SK-N-SH (cell line): ENCODE measurements at regions not wholly inside any gene's neighbourhood (a gene's known extent, or its start where the extent isn't known, plus 50 kb on each side); places are given as distances from the start of the nearest gene placed in this dataset.
"Not testable (repeated sequence)": the region's sequence is repeated elsewhere in the genome, so short reads cannot be mapped to it uniquely, and the experiment has no call there.

ENCODE experiments used
- CTCF ChIA-PET: fragments of 300-600, 350-600 bp; formaldehyde crosslinking; extraction: SDS; loops from one replicate; lab custom pipeline; 2021; lab: Yijun Ruan, JAX
- POLR2A ChIA-PET: fragments of 350-600 bp; sonication (Branson Sonifier 250); formaldehyde crosslinking; extraction: SDS; loops from one replicate; lab custom pipeline; 2020; ENCODE audit warnings: antibody characterized with exemption, inconsistent platforms; lab: Yijun Ruan, JAX
- DNase-seq: peaks from one replicate; pipeline ENCODE4 v3.0.0; 2012
- H2AFZ ChIP-seq: fragments of 200-600 bp; sonication (generic); 2 replicates; pipeline ENCODE4 v1.8.1; 2016; ENCODE audit warnings: antibody characterized with exemption, mild to moderate bottlenecking, low read depth
- H3F3A ChIP-seq: fragments of 200-600 bp; sonication (generic); replicated peaks from 2 replicates; pipeline ENCODE3; 2016; ENCODE audit warnings: antibody characterized with exemption, mild to moderate bottlenecking; ENCODE audit not compliant: insufficient read depth
- H3K27ac ChIP-seq, 2 experiments: fragments of 200-500 bp in 1 of 2; fragments of 200-600 bp in 1 of 2; sonication (Bioruptor generic) in 1 of 2; sonication (generic), shearing (Covaris generic) in 1 of 2; 2 replicates each; pipeline versions ENCODE4 v1.5.1 to v1.6.1; 2014 to 2016; ENCODE audit warnings: low read depth in 2 of 2, inconsistent platforms in 1 of 2, low read length in 1 of 2, mild to moderate bottlenecking in 1 of 2, mixed read lengths in 1 of 2
- H3K27me3 ChIP-seq: fragments of 200-600 bp; sonication (generic), shearing (Covaris generic); 2 replicates; pipeline ENCODE4 v1.6.1; 2016; ENCODE audit warnings: mixed run types; ENCODE audit not compliant: insufficient read depth
- H3K36me3 ChIP-seq, 2 experiments: fragments of 200-500 bp in 1 of 2; fragments of 200-600 bp in 1 of 2; sonication (Bioruptor generic) in 1 of 2; sonication (generic) in 1 of 2; replicated peaks in 1 of 2; 2 replicates each; pipeline versions ENCODE3 to v1.5.1; 2014 to 2016; ENCODE audit warnings: low read length in 1 of 2, mild to moderate bottlenecking in 1 of 2; ENCODE audit not compliant: insufficient read depth in 2 of 2, control insufficient read depth in 1 of 2
- H3K4me1 ChIP-seq, 2 experiments: fragments of 200-500 bp in 1 of 2; fragments of 200-600 bp in 1 of 2; sonication (Bioruptor generic) in 1 of 2; sonication (generic), shearing (Covaris generic) in 1 of 2; 2 replicates each; pipeline versions ENCODE4 v1.5.1 to v1.6.1; 2014 to 2016; ENCODE audit warnings: low read depth in 1 of 2, low read length in 1 of 2, mixed run types in 1 of 2; ENCODE audit not compliant: insufficient read depth in 2 of 2, control insufficient read depth in 1 of 2
- H3K4me2 ChIP-seq: fragments of 200-600 bp; sonication (generic), shearing (Covaris generic); 2 replicates; pipeline ENCODE4 v1.6.1; 2017; ENCODE audit warnings: mixed run types
- H3K4me3 ChIP-seq, 2 experiments: fragments of 200-500 bp in 1 of 2; fragments of 200-600 bp in 1 of 2; sonication (Bioruptor generic) in 1 of 2; sonication (generic), shearing (Covaris generic) in 1 of 2; 2 replicates each; pipeline versions ENCODE4 v1.5.1 to v1.8.1; 2014 to 2016; ENCODE audit warnings: low read depth in 2 of 2, inconsistent platforms in 1 of 2, low read length in 1 of 2, mild to moderate bottlenecking in 1 of 2, mixed read lengths in 1 of 2, moderate library complexity in 1 of 2
- H3K79me2 ChIP-seq: fragments of 200-600 bp; sonication (generic); 2 replicates; pipeline ENCODE4 v1.8.1; 2017; ENCODE audit warnings: mild to moderate bottlenecking; ENCODE audit not compliant: insufficient read depth
- H3K9ac ChIP-seq: fragments of 200-600 bp; sonication (generic); 2 replicates; pipeline ENCODE4 v1.6.1; 2017; ENCODE audit warnings: mixed run types
- H3K9me2 ChIP-seq: fragments of 200-600 bp; sonication (generic); 2 replicates; pipeline ENCODE4 v1.6.1; 2017; ENCODE audit warnings: mixed run types
- H3K9me3 ChIP-seq: fragments of 200-600 bp; sonication (generic); 2 replicates; pipeline ENCODE4 v1.6.1; 2017; ENCODE audit warnings: mixed run types, mild to moderate bottlenecking, moderate library complexity
- H4K20me1 ChIP-seq: fragments of 200-600 bp; sonication (generic); 2 replicates; pipeline ENCODE4 v1.6.1; 2017; ENCODE audit warnings: mild to moderate bottlenecking, mixed run types; ENCODE audit not compliant: insufficient read depth
- CHD2 ChIP-seq: fragments of 150-350 bp; IDR thresholded peaks from 2 replicates; pipeline ENCODE4 v1.6.1; 2018; ENCODE audit warnings: low read length; ENCODE audit not compliant: partially characterized antibody
- ELF1 ChIP-seq: IDR thresholded peaks from 2 replicates; pipeline ENCODE4 v1.4.0; 2012
- EP300 ChIP-seq, 2 experiments: IDR thresholded peaks; 2 replicates each; pipeline versions ENCODE4 v1.4.0 to v1.6.1; 2012; ENCODE audit warnings: borderline replicate concordance in 1 of 2, low read depth in 1 of 2, low read length in 1 of 2
- FOSL2 ChIP-seq: IDR thresholded peaks from 2 replicates; pipeline ENCODE4 v1.4.0; 2012; ENCODE audit warnings: low read depth, mild to moderate bottlenecking, moderate library complexity, borderline replicate concordance
- FOXJ3 ChIP-seq: sonication (generic); formaldehyde crosslinking; IDR thresholded peaks from 2 replicates; pipeline ENCODE4 v1.5.1; 2020; ENCODE audit warnings: mild to moderate bottlenecking, missing genetic modification reagents
- FOXM1 ChIP-seq: IDR thresholded peaks from 2 replicates; pipeline ENCODE4 v1.4.0; 2012; ENCODE audit warnings: low read depth, mild to moderate bottlenecking
- GABPA ChIP-seq: IDR thresholded peaks from 2 replicates; pipeline ENCODE4 v1.4.0; 2012; ENCODE audit warnings: low read depth, mild to moderate bottlenecking
- MEF2A ChIP-seq: IDR thresholded peaks from 2 replicates; pipeline ENCODE4 v1.4.0; 2012; ENCODE audit warnings: low read depth, borderline replicate concordance
- MXI1 ChIP-seq: IDR thresholded peaks from 2 replicates; pipeline ENCODE4 v1.6.1; 2012; ENCODE audit warnings: mild to moderate bottlenecking, low read depth, low read length, improper control_type of control experiment
- POLR2AphosphoS5 ChIP-seq: IDR thresholded peaks from 2 replicates; pipeline ENCODE4 v1.6.1; 2012; ENCODE audit warnings: low read depth, low read length
- RAD21 ChIP-seq: IDR thresholded peaks from 2 replicates; pipeline ENCODE4 v1.6.1; 2012; ENCODE audit warnings: mild to moderate bottlenecking, low read length
- RXRA ChIP-seq: IDR thresholded peaks from 2 replicates; pipeline ENCODE4 v1.4.0; 2012; ENCODE audit warnings: low read depth, mild to moderate bottlenecking, borderline replicate concordance
- SIN3A ChIP-seq: IDR thresholded peaks from 2 replicates; pipeline ENCODE4 v1.6.1; 2012; ENCODE audit warnings: low read depth, mild to moderate bottlenecking, low read length, moderate library complexity, borderline replicate concordance
- SMC3 ChIP-seq: IDR thresholded peaks from 2 replicates; pipeline ENCODE4 v1.6.1; 2012; ENCODE audit warnings: low read depth, low read length, improper control_type of control experiment
- TCF12 ChIP-seq: IDR thresholded peaks from 2 replicates; pipeline ENCODE4 v1.4.0; 2012
- YY1 ChIP-seq: IDR thresholded peaks from 2 replicates; pipeline ENCODE4 v1.4.0; 2012; ENCODE audit warnings: low read depth, mild to moderate bottlenecking
- WGBS: methylation state at CpG from one replicate; pipeline ENCODE4 v1.1.6; 2017; ENCODE audit warnings: low lambda C conversion rate; 5-methylcytosine and 5-hydroxymethylcytosine counted together
- TF ChIP-seq, protein P1 (sequence below): IDR thresholded peaks from 2 replicates; pipeline ENCODE4 v1.4.0; 2012; ENCODE audit warnings: low read depth
- TF ChIP-seq, protein P2 (sequence below): IDR thresholded peaks from 2 replicates; pipeline ENCODE4 v1.4.0; 2012; ENCODE audit warnings: low read depth, borderline replicate concordance

DNA sequence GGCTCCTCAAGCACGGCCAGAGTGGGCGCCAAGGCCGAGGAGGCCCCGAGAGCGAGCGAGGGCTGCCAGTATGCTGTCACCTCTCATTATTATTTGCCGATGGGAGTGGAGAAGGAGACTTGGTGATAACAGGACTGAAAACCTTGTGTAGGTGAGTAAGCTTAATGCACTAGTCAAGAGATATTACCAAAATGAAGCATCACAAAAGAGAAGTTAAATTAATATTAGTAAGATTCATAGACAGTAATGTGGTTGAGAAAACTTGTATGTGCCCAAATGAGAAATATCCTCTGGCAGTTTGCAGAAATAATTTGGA is 204.5 kb upstream of the SLITRK1 start:
- no peak for TF ChIP-seq SIN3A
- no peak for TF ChIP-seq FOXM1
- no peak for TF ChIP-seq TCF12
- TF ChIP-seq MEF2A: no peak
- TF ChIP-seq, protein P1, sequence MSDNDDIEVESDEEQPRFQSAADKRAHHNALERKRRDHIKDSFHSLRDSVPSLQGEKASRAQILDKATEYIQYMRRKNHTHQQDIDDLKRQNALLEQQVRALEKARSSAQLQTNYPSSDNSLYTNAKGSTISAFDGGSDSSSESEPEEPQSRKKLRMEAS: no peak
- TF ChIP-seq RAD21: no peak
- no peak for TF ChIP-seq POLR2AphosphoS5
- no peak for TF ChIP-seq GABPA
- no peak for TF ChIP-seq FOXJ3 (CRISPR knock-in tag)
- no peak for TF ChIP-seq EP300 (IDR thresholded peaks at IDR 0.05; ENCODE audit: borderline replicate concordance in 1 of 2, low read depth in 1 of 2, low read length in 1 of 2)
- TF ChIP-seq MXI1: no peak
- TF ChIP-seq ELF1: no peak
- TF ChIP-seq RXRA: no peak
- TF ChIP-seq YY1: no peak
- TF ChIP-seq FOSL2: no peak
- no peak for TF ChIP-seq SMC3
- TF ChIP-seq, protein P2, sequence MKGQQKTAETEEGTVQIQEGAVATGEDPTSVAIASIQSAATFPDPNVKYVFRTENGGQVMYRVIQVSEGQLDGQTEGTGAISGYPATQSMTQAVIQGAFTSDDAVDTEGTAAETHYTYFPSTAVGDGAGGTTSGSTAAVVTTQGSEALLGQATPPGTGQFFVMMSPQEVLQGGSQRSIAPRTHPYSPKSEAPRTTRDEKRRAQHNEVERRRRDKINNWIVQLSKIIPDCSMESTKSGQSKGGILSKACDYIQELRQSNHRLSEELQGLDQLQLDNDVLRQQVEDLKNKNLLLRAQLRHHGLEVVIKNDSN: no peak
- no peak for TF ChIP-seq CHD2
- H3K9me2 ChIP-seq: no peaks in the 10 kb centered on the region
- H3K27me3 ChIP-seq: no peaks in the 10 kb centered on the region
- H3K4me3 ChIP-seq: no peak overlapping the region
- ChIA-PET CTCF (no interaction called here), POLR2A (no interaction called here)
- no peaks in the 10 kb centered on the region for H3F3A ChIP-seq
- H4K20me1 ChIP-seq: no peaks in the 10 kb centered on the region
- no peak overlapping the region for H3K4me2 ChIP-seq
- no peak overlapping the region for H2AFZ ChIP-seq
- no peak overlapping the region for H3K27ac ChIP-seq
- DNase-seq: no peak
- H3K9me3 ChIP-seq: no peaks in the 10 kb centered on the region
- 78% methylated on average over 7 of the region's 7 CpGs for WGBS
- no peaks in the 10 kb centered on the region for H3K4me1 ChIP-seq
- no peaks in the 10 kb centered on the region for H3K79me2 ChIP-seq
- H3K36me3 ChIP-seq: no peaks in the 10 kb centered on the region
- H3K9ac ChIP-seq: no peak overlapping the region

DNA sequence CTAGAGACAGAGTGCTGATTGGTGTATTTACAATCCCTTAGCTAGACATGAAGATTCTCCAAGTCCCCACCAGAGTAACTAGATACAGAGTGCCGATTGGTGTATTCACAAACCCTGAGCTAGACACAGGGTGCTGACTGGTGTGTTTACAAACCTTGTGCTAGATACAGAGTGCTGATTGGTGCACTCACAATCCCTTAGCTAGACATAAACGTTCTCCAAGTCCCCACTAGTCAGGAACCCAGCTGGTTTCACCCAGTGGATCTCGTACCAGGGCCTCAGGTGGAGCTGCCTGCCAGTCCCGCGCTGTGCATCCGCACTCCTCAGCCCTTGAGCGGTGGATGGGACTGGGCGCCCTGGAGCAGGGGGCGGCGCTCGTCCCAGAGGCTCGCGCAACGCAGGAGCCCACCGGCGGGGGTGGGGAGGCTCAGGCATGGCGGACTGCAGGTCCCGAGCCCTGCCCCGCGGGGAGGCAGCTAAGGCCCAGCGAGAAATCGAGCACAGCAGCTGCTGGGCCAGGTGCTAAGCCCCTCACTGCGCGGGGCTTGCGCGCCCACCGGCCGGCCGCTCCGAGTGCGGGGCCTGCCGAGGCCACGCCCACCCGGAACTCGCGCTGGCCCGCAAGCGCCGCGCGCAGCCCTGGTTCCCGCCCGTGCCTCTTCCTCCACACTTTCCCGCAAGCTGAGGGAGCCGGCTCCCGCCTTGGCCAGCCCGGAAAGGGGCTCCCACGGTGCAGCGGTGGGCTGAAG is 204.0 kb upstream of the SLITRK1 start:
- CTCF ChIA-PET, H3K9me2 ChIP-seq, H3F3A ChIP-seq, H4K20me1 ChIP-seq, H3K27me3 ChIP-seq, H3K4me1 ChIP-seq, H3K9ac ChIP-seq, POLR2A ChIA-PET, H3K4me2 ChIP-seq, H3K9me3 ChIP-seq, H3K27ac ChIP-seq, H2AFZ ChIP-seq, H3K4me3 ChIP-seq, H3K79me2 ChIP-seq, H3K36me3 ChIP-seq, DNase-seq: not testable (repeated sequence)
- 60% methylated on average over 23 of the region's 49 CpGs for WGBS
